HCT116 (cell line): ENCODE measurements at regions not wholly inside any gene's neighbourhood (a gene's known extent, or its start where the extent isn't known, plus 50 kb on each side); places are given as distances from the start of the nearest gene placed in this dataset.

Experiments used
- ATAC-seq: fragments of 200-7000 bp; cut with Tn5 transposase; 2 replicates; pipeline ENCODE4 v1.9.1; 2020; ENCODE audit warnings: mild to moderate bottlenecking, moderate library complexity
- BruUV-seq: library from RNA; stranded (reverse); fragments of 400-500 nt; replicated peaks from 2 replicates; lab custom pipeline; 2021; lab: Mats Ljungman, UMichigan
- CTCF ChIA-PET: fragments of 300-600 bp; sonication (Branson Sonifier 250); formaldehyde crosslinking; loops from one replicate; lab custom pipeline; 2021; ENCODE audit warnings: antibody characterized with exemption; lab: Charles Lee
- POLR2A ChIA-PET: fragments of 300-600, 350-600 bp; sonication (Branson Sonifier 250); formaldehyde crosslinking; loops from one replicate; lab custom pipeline; 2021; ENCODE audit warnings: antibody characterized with exemption; lab: Charles Lee
- RAD21 ChIA-PET, 2 experiments: fragments of 300-600 bp; sonication (Branson Sonifier 250); formaldehyde crosslinking; loops; one replicate each; lab custom pipeline; 2023; ENCODE audit warnings: low total read pairs in 2 of 2; ENCODE audit not compliant: uncharacterized antibody in 2 of 2, unreplicated experiment in 2 of 2, low non-redundant PET in 1 of 2; lab: Charles Lee
- DNase-seq: peaks from one replicate; pipeline ENCODE4 v3.0.0-alpha.2; 2010; ENCODE audit warnings: low read depth, low spot score
- H2AFZ ChIP-seq: fragments of 200-600 bp; shearing (Covaris generic), sonication (generic); 2 replicates; pipeline ENCODE4 v1.6.1; 2017; ENCODE audit warnings: low read depth, mixed run types, mixed read lengths, antibody characterized with exemption, low read length; ENCODE audit not compliant: poor library complexity, severe bottlenecking
- H3K27ac ChIP-seq: 2 replicates; pipeline ENCODE4 v1.5.1; 2012; ENCODE audit warnings: low read depth, low read length
- H3K27me3 ChIP-seq: fragments of 200-600 bp; sonication (generic); 2 replicates; pipeline ENCODE4 v1.6.1; 2016; ENCODE audit warnings: mixed run types, low read length, mixed read lengths; ENCODE audit not compliant: insufficient read depth
- H3K36me3 ChIP-seq, 2 experiments: fragments of 200-500 bp in 1 of 2; fragments of 200-600 bp in 1 of 2; sonication (Bioruptor generic) in 1 of 2; sonication (generic) in 1 of 2; 2 replicates each; pipeline versions ENCODE4 v1.5.1 to v1.6.1; 2014 to 2016; ENCODE audit warnings: low read length in 2 of 2, inconsistent platforms in 1 of 2, mixed read lengths in 1 of 2, mixed run types in 1 of 2; ENCODE audit not compliant: insufficient read depth in 2 of 2, control insufficient read depth in 1 of 2
- H3K4me1 ChIP-seq, 2 experiments: fragments of 200-600 bp in 1 of 2; sonication (generic) in 1 of 2; 2 replicates each; pipeline versions ENCODE4 v1.5.1 to v1.6.1; 2012 to 2017; ENCODE audit warnings: low read length in 2 of 2, inconsistent platforms in 1 of 2, mild to moderate bottlenecking in 1 of 2, mixed read lengths in 1 of 2, mixed run types in 1 of 2, moderate library complexity in 1 of 2; ENCODE audit not compliant: insufficient read depth in 2 of 2, control insufficient read depth in 1 of 2
- H3K4me2 ChIP-seq: fragments of 200-600 bp; sonication (generic); 2 replicates; pipeline ENCODE4 v1.6.1; 2017; ENCODE audit warnings: mixed run types, low read length, mixed read lengths
- H3K4me3 ChIP-seq, 2 experiments: fragments of 200-600 bp in 1 of 2; sonication (generic) in 1 of 2; replicated peaks in 1 of 2; 2 replicates each; pipeline ENCODE4 v1.5.1; 2011 to 2016; ENCODE audit warnings: low read length in 2 of 2, control low read depth in 1 of 2, low read depth in 1 of 2, mild to moderate bottlenecking in 1 of 2, mixed read lengths in 1 of 2, mixed run types in 1 of 2
- H3K79me2 ChIP-seq: fragments of 200-600 bp; sonication (generic); 2 replicates; pipeline ENCODE4 v1.6.1; 2017; ENCODE audit warnings: mild to moderate bottlenecking, mixed run types, low read length, moderate library complexity, mixed read lengths; ENCODE audit not compliant: insufficient read depth
- H3K9ac ChIP-seq: fragments of 200-600 bp; sonication (generic); 2 replicates; pipeline ENCODE4 v1.6.1; 2016; ENCODE audit warnings: low read length, mixed read lengths
- H3K9me2 ChIP-seq: fragments of 200-600 bp; sonication (generic), shearing (Covaris generic); 2 replicates; pipeline ENCODE4 v1.6.1; 2017; ENCODE audit warnings: mixed run types, mild to moderate bottlenecking, moderate library complexity; ENCODE audit not compliant: insufficient read depth
- H3K9me3 ChIP-seq, 2 experiments: fragments of 200-500 bp in 1 of 2; fragments of 200-600 bp in 1 of 2; sonication (Bioruptor generic) in 1 of 2; sonication (generic) in 1 of 2; 2 replicates each; pipeline ENCODE4 v1.6.1; 2014 to 2017; ENCODE audit warnings: low read length in 2 of 2, mixed read lengths in 2 of 2, inconsistent platforms in 1 of 2, low read depth in 1 of 2, mild to moderate bottlenecking in 1 of 2, mixed run types in 1 of 2, moderate library complexity in 1 of 2; ENCODE audit not compliant: control insufficient read depth in 1 of 2, insufficient read depth in 1 of 2
- H4K20me1 ChIP-seq: fragments of 200-600 bp; sonication (generic), shearing (Covaris generic); 2 replicates; pipeline ENCODE4 v1.6.1; 2017; ENCODE audit warnings: mixed run types, mild to moderate bottlenecking, moderate library complexity; ENCODE audit not compliant: insufficient read depth
- CTCF ChIP-seq, 3 experiments: fragments of 200-600 bp in 1 of 3; sonication (generic) in 1 of 3; IDR thresholded peaks in 2 of 3; conservative IDR thresholded peaks in 1 of 3; 2 replicates each; pipeline ENCODE4 v1.5.1; 2012 to 2017; ENCODE audit warnings: low read depth in 2 of 3, low read length in 2 of 3, antibody characterized with exemption in 1 of 3, borderline replicate concordance in 1 of 3, control low read depth in 1 of 3, mild to moderate bottlenecking in 1 of 3, mixed read lengths in 1 of 3, mixed run types in 1 of 3, moderate library complexity in 1 of 3; ENCODE audit not compliant: insufficient read depth in 1 of 3
- EGR1 ChIP-seq: IDR thresholded peaks from 2 replicates; pipeline ENCODE4 v1.6.1; 2012; ENCODE audit warnings: low read depth
- EZH2phosphoT487 ChIP-seq: fragments of 200-600 bp; IDR thresholded peaks from 2 replicates; pipeline ENCODE4 v1.6.1; 2018; ENCODE audit warnings: antibody characterized with exemption, borderline replicate concordance
- FOSL1 ChIP-seq: IDR thresholded peaks from 2 replicates; pipeline ENCODE4 v1.6.1; 2012; ENCODE audit warnings: low read depth
- SRF ChIP-seq: IDR thresholded peaks from 2 replicates; pipeline ENCODE4 v1.6.1; 2012; ENCODE audit warnings: low read depth
- TCF7L2 ChIP-seq: IDR thresholded peaks from 2 replicates; pipeline ENCODE4 v1.7.0; 2011; ENCODE audit warnings: borderline replicate concordance, inconsistent platforms; ENCODE audit not compliant: insufficient read depth, insufficient read length; ENCODE audit errors: extremely low read depth
- ZBTB33 ChIP-seq: IDR thresholded peaks from 2 replicates; pipeline ENCODE4 v1.6.1; 2011; ENCODE audit warnings: mild to moderate bottlenecking, low read length, moderate library complexity; ENCODE audit not compliant: insufficient replicate concordance; ENCODE audit errors: extremely low read depth
- ZNF274 ChIP-seq: fragments of 200-500 bp; sonication (Bioruptor generic); IDR thresholded peaks from 2 replicates; pipeline ENCODE4 v1.6.1; 2014; ENCODE audit warnings: mild to moderate bottlenecking, low read depth, low read length, inconsistent platforms
- intact Hi-C: fragments of 100-400 bp; cut with micrococcal nuclease; formaldehyde crosslinking; loops from 2 replicates; pipeline ENCODE4 v1.10.0; 2022

- no peaks in the 10 kb centered on the region for H3K9me2 ChIP-seq
- H3K4me3 ChIP-seq, result no peak overlapping the region
- H3K27ac ChIP-seq, result no peak overlapping the region
- ChIA-PET RAD21 (no interaction called here), POLR2A (no interaction called here), CTCF (no interaction called here)
- no peak overlapping the region for H3K4me2 ChIP-seq
- BruUV-seq, result no TSS peak
- H2AFZ ChIP-seq, result no peak overlapping the region
- DNase-seq, result no peak
- no peaks in the 10 kb centered on the region for H3K79me2 ChIP-seq
- no peak for TF ChIP-seq ZNF274
- peaks cover 30 to 49% of the 10 kb centered on the region in 2 experiments; a peak in 2 of 4 replicates for H3K9me3 ChIP-seq
- intact Hi-C loops, result no loop called here
- H3K9ac ChIP-seq, result no peak overlapping the region
- no peak for ATAC-seq
- no peaks in the 10 kb centered on the region for H3K4me1 ChIP-seq
- H4K20me1 ChIP-seq, result no peaks in the 10 kb centered on the region
- H3K36me3 ChIP-seq, result no peaks in the 10 kb centered on the region
- no peaks in the 10 kb centered on the region for H3K27me3 ChIP-seq
These were observed 763.3 kb downstream of the SORCS1 start for GRCh38 chr10:106401161-106401560.

- no peak overlapping the region for H3K4me3 ChIP-seq
- no peaks in the 10 kb centered on the region for H3K4me1 ChIP-seq
- RAD21 ChIA-PET, result no interaction called here
- H4K20me1 ChIP-seq, result no peaks in the 10 kb centered on the region
- DNase-seq, result no peak
- BruUV-seq, result no TSS peak
- no peaks in the 10 kb centered on the region for H3K36me3 ChIP-seq
- H3K79me2 ChIP-seq, result no peaks in the 10 kb centered on the region
- POLR2A ChIA-PET, result no interaction called here
- H3K9me3 ChIP-seq, result peaks cover 42 to 51% of the 10 kb centered on the region in 2 experiments; a peak in 3 of 4 replicates
- ATAC-seq, result no peak
- H3K9me2 ChIP-seq, result no peaks in the 10 kb centered on the region
- intact Hi-C loops, result no loop called here
- CTCF ChIA-PET, result no interaction called here
- H3K4me2 ChIP-seq, result no peak overlapping the region
- H3K27ac ChIP-seq, result no peak overlapping the region
- no peak for TF ChIP-seq FOSL1
- TF ChIP-seq TCF7L2, result no peak
- TF ChIP-seq EZH2phosphoT487, result no peak
- TF ChIP-seq ZBTB33, result no peak
- no peak for TF ChIP-seq EGR1
- no peak for TF ChIP-seq CTCF (IDR thresholded peaks at IDR 0.05 in 2 of 3, conservative IDR thresholded peaks at IDR 0.05 in 1 of 3; ENCODE audit: borderline replicate concordance in 1 of 3, insufficient read depth in 1 of 3, low read depth in 2 of 3, low read length in 2 of 3)
- no peak for TF ChIP-seq SRF
- no peak overlapping the region for H3K9ac ChIP-seq
- no peaks in the 10 kb centered on the region for H3K27me3 ChIP-seq
- H2AFZ ChIP-seq, result no peak overlapping the region
These were observed 765.4 kb downstream of the SORCS1 start for GRCh38 chr10:106399112-106399511.
